Loucy (cell line): ENCODE measurements at regions not wholly inside any gene's neighbourhood (a gene's known extent, or its start where the extent isn't known, plus 50 kb on each side); places are given as distances from the start of the nearest gene placed in this dataset.

Source experiments
- H2AFZ ChIP-seq: fragments of 200-600 bp; sonication (generic); 2 replicates; pipeline ENCODE4 v1.6.0; 2016; ENCODE audit warnings: antibody characterized with exemption, mild to moderate bottlenecking, low read length, moderate library complexity
- H3F3A ChIP-seq: fragments of 200-600 bp; 2 replicates; pipeline ENCODE4 v1.6.0; 2016; ENCODE audit warnings: antibody characterized with exemption, low read depth, mild to moderate bottlenecking
- H3K27me3 ChIP-seq: fragments of 200-600 bp; sonication (generic); 2 replicates; pipeline ENCODE4 v1.6.1; 2014; ENCODE audit warnings: low read length, mild to moderate bottlenecking; ENCODE audit not compliant: insufficient read depth, poor library complexity, severe bottlenecking
- H3K36me3 ChIP-seq: fragments of 200-600 bp; sonication (generic); 2 replicates; pipeline ENCODE4 v1.6.1; 2016; ENCODE audit warnings: low read length; ENCODE audit not compliant: insufficient read depth
- H3K4me1 ChIP-seq: fragments of 200-600 bp; sonication (generic); 2 replicates; pipeline ENCODE4 v1.5.1; 2014; ENCODE audit warnings: low read length, mild to moderate bottlenecking; ENCODE audit not compliant: insufficient read depth, poor library complexity, severe bottlenecking
- H3K4me2 ChIP-seq: fragments of 200-600 bp; sonication (generic); 2 replicates; pipeline ENCODE4 v1.6.0; 2014; ENCODE audit warnings: antibody characterized with exemption, low read length, low read depth, mild to moderate bottlenecking; ENCODE audit not compliant: poor library complexity, severe bottlenecking
- H3K4me3 ChIP-seq: fragments of 200-600 bp; sonication (generic); 2 replicates; pipeline ENCODE4 v1.5.1; 2014; ENCODE audit warnings: low read length, mild to moderate bottlenecking, mixed read lengths; ENCODE audit not compliant: poor library complexity, severe bottlenecking
- H3K79me2 ChIP-seq: fragments of 200-600 bp; sonication (generic); 2 replicates; pipeline ENCODE4 v1.6.1; 2014; ENCODE audit warnings: low read length; ENCODE audit not compliant: insufficient read depth
- H3K9ac ChIP-seq: fragments of 200-600 bp; sonication (generic); 2 replicates; pipeline ENCODE4 v1.6.0; 2014; ENCODE audit warnings: mild to moderate bottlenecking, low read depth, low read length, moderate library complexity; ENCODE audit not compliant: poor library complexity, severe bottlenecking
- H3K9me2 ChIP-seq: fragments of 200-600 bp; sonication (generic); replicated peaks from 2 replicates; pipeline ENCODE4 v1.6.1; 2016; ENCODE audit warnings: low read depth, low read length, mixed read lengths
- H3K9me3 ChIP-seq: fragments of 200-600 bp; sonication (generic); 2 replicates; pipeline ENCODE4 v1.6.1; 2014; ENCODE audit warnings: mild to moderate bottlenecking, antibody characterized with exemption, low read length, low read depth; ENCODE audit not compliant: insufficient read depth
- H4K20me1 ChIP-seq: fragments of 200-600 bp; sonication (generic); 2 replicates; pipeline ENCODE4 v1.6.0; 2014; ENCODE audit warnings: antibody characterized with exemption, low read length, mild to moderate bottlenecking; ENCODE audit not compliant: insufficient read depth, poor library complexity, severe bottlenecking
- EZH2phosphoT487 ChIP-seq: fragments of 200-600 bp; IDR thresholded peaks from 2 replicates; pipeline ENCODE4 v1.6.1; 2018; ENCODE audit warnings: antibody characterized with exemption, mild to moderate bottlenecking, moderate library complexity, borderline replicate concordance
- TF ChIP-seq, protein P1 (sequence below): fragments of 200-600 bp; sonication (generic); conservative IDR thresholded peaks from 2 replicates; pipeline ENCODE4 v1.5.1; 2014; ENCODE audit warnings: mild to moderate bottlenecking, antibody characterized with exemption, low read length

DNA sequence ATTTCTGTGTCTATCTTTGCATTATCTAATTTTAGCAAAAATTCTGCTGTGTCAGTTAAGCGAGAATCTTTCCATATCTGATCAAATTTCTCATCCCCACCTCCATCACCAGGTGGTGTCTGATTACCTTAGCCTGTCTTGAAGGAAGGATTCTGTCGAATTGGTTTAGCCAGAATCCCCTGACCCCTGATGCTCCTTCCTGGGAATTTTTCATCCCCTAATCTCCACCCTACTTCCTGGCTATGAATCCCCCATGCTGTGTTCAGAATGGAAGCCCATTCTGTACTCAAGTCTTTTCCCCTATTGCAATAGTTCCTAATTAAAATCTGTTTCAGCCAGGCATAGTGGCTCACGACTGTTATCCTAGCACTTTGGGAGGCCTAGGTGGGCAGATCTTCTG, 216.1 kb downstream of the SKIDA1 start:
- H3K4me3 ChIP-seq: no peak overlapping the region
- no peak overlapping the region for H2AFZ ChIP-seq
- no peaks in the 10 kb centered on the region for H3K9me2 ChIP-seq
- no peaks in the 10 kb centered on the region for H3K4me1 ChIP-seq
- H3K36me3 ChIP-seq: no peaks in the 10 kb centered on the region
- no peak for TF ChIP-seq EZH2phosphoT487
- TF ChIP-seq, protein P1, sequence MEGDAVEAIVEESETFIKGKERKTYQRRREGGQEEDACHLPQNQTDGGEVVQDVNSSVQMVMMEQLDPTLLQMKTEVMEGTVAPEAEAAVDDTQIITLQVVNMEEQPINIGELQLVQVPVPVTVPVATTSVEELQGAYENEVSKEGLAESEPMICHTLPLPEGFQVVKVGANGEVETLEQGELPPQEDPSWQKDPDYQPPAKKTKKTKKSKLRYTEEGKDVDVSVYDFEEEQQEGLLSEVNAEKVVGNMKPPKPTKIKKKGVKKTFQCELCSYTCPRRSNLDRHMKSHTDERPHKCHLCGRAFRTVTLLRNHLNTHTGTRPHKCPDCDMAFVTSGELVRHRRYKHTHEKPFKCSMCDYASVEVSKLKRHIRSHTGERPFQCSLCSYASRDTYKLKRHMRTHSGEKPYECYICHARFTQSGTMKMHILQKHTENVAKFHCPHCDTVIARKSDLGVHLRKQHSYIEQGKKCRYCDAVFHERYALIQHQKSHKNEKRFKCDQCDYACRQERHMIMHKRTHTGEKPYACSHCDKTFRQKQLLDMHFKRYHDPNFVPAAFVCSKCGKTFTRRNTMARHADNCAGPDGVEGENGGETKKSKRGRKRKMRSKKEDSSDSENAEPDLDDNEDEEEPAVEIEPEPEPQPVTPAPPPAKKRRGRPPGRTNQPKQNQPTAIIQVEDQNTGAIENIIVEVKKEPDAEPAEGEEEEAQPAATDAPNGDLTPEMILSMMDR: no peak
- H3K9me3 ChIP-seq: no peaks in the 10 kb centered on the region
- H3F3A ChIP-seq: no peaks in the 10 kb centered on the region
- H3K79me2 ChIP-seq: no peaks in the 10 kb centered on the region
- H4K20me1 ChIP-seq: no peaks in the 10 kb centered on the region
- no peak overlapping the region for H3K9ac ChIP-seq
- no peak overlapping the region for H3K4me2 ChIP-seq
- H3K27me3 ChIP-seq: no peaks in the 10 kb centered on the region

DNA sequence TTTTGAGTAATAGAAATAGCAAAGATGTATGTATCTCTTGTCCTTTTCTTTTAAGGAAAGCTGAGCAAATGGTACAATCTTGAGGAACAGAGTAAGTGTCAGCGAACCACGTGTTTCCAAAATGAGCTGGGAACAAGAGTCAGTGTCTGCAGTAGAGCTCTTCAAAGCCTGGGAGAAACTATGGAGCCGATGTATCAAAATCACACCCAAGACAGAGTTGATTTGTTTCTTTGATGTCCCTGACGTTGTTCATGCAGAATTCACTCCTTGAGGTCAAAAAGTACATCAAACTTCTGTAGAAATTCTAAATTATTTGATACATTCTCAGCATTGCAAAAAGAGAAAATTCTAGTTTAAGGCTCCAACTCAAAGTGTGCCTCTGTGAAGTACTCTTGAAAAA, 216.5 kb downstream of the SKIDA1 start:
- Histone ChIP-seq H3K27me3 (no peaks in the 10 kb centered on the region), H3K4me3 (no peak overlapping the region), H3K79me2 (no peaks in the 10 kb centered on the region), H3K9me3 (no peaks in the 10 kb centered on the region), H3K9me2 (no peaks in the 10 kb centered on the region), H3K4me2 (no peak overlapping the region), H4K20me1 (no peaks in the 10 kb centered on the region), H3K9ac (no peak overlapping the region), H3K36me3 (no peaks in the 10 kb centered on the region), H3F3A (no peaks in the 10 kb centered on the region), H2AFZ (no peak overlapping the region), H3K4me1 (no peaks in the 10 kb centered on the region)
- TF ChIP-seq, protein P1: no peak
- no peak for TF ChIP-seq EZH2phosphoT487

DNA sequence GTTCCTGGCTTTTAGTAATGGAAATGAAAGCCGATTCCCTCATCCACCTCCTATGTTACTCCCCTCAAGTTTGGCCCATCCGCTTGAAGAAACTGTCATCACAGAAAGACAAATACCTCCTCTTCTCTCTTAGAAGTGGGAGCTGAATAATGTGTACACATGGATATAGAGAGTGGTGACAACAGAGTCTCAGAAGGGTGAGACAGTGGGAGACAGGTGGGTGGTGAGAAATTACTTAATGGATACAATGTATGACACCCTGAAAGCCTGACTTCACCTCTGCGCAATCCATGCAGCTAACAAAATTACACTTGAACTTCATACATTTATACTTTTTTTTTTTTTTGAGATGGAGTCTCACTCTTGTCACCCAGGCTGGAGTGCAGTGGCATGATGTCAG, 217.5 kb downstream of the SKIDA1 start:
- Histone ChIP-seq H3K27me3 (no peaks in the 10 kb centered on the region), H3K9me3 (no peaks in the 10 kb centered on the region), H3F3A (no peaks in the 10 kb centered on the region), H3K9me2 (no peaks in the 10 kb centered on the region), H4K20me1 (no peaks in the 10 kb centered on the region), H3K4me3 (no peak overlapping the region), H3K4me1 (no peaks in the 10 kb centered on the region), H3K79me2 (no peaks in the 10 kb centered on the region), H2AFZ (no peak overlapping the region), H3K4me2 (no peak overlapping the region), H3K36me3 (no peaks in the 10 kb centered on the region), H3K9ac (no peak overlapping the region)
- TF ChIP-seq EZH2phosphoT487: no peak
- TF ChIP-seq, protein P1: no peak
